ENCODE measurements at regions not wholly inside any gene's neighbourhood (a gene's known extent, or its start where the extent isn't known, plus 50 kb on each side); places are given as distances from the start of the nearest gene placed in this dataset.

GRCh38 chr3:53997476-53997875 is 105.8 kb upstream of the SELENOK start:
- Histone ChIP-seq H3K4me1 (ENCODE audit: insufficient read depth) (no peaks in the 10 kb centered on the region), H3K4me3 (no peak overlapping the region), H3K27me3 (ENCODE audit: insufficient read depth) (no peaks in the 10 kb centered on the region), H3K27ac (ENCODE audit: low read depth) (no peak overlapping the region), H3K79me2 (replicated peaks; ENCODE audit: insufficient read depth) (no peaks in the 10 kb centered on the region), H2AFZ (no peak overlapping the region), H3K4me2 (no peak overlapping the region), H3F3A (replicated peaks; ENCODE audit: low read depth) (no peaks in the 10 kb centered on the region), H4K20me1 (replicated peaks; ENCODE audit: insufficient read depth) (no peaks in the 10 kb centered on the region), H3K36me3 (ENCODE audit: insufficient read depth) (no peaks in the 10 kb centered on the region), H3K9me2 (ENCODE audit: insufficient read depth) (peaks cover 8% of the 10 kb centered on the region; the same call in 1 of the 2 replicates)
- H3K27me3 Mint-ChIP-seq (ENCODE audit: insufficient read depth, low read depth, poor library complexity) = peaks cover 6% of the 10 kb centered on the region
- no peak overlapping the region for H3K27ac Mint-ChIP-seq
- H3K4me1 Mint-ChIP-seq = peaks cover 8% of the 10 kb centered on the region
- ATAC-seq = no peak
- H3K4me3 Mint-ChIP-seq = no peak overlapping the region
- no peak for DNase-seq (ENCODE audit: low spot score)
- no peaks in the 10 kb centered on the region; the same call in 2 of the 3 replicates for H3K36me3 Mint-ChIP-seq (ENCODE audit: low read depth)
- no peaks in the 10 kb centered on the region; the same call in 1 of the 3 replicates for H3K9me3 Mint-ChIP-seq
- no peak for TF ChIP-seq EZH2phosphoT487 (IDR thresholded peaks at IDR 0.05; ENCODE audit: unreplicated experiment)
- TF ChIP-seq ZNF331 (CRISPR knock-in tag; IDR thresholded peaks at IDR 0.05; ENCODE audit: low read depth) = no peak
- no peak for TF ChIP-seq STAT1 (IDR thresholded peaks at IDR 0.05; ENCODE audit: unreplicated experiment)
- TF ChIP-seq EZH2 (IDR thresholded peaks at IDR 0.05; ENCODE audit: low read depth, unreplicated experiment) = no peak
- TF ChIP-seq REST (IDR thresholded peaks at IDR 0.05; ENCODE audit: unreplicated experiment) = no peak
- TF ChIP-seq ETS1 (IDR thresholded peaks at IDR 0.05) = no peak
- TF ChIP-seq CTCF (conservative IDR thresholded peaks at IDR 0.05; ENCODE audit: low read depth in 2 of 2) = no peak

- Mint-ChIP-seq H3K4me1 (peaks cover 8% of the 10 kb centered on the region), H3K4me3 (no peak overlapping the region), H3K27me3 (ENCODE audit: insufficient read depth, low read depth, poor library complexity) (peaks cover 6% of the 10 kb centered on the region), H3K9me3 (no peaks in the 10 kb centered on the region; the same call in 1 of the 3 replicates), H3K36me3 (ENCODE audit: low read depth) (no peaks in the 10 kb centered on the region; the same call in 2 of the 3 replicates), H3K27ac (no peak overlapping the region; the same call in 1 of the 2 replicates)
- DNase-seq (ENCODE audit: low spot score) (peak; percentile 22), ATAC-seq (peak; percentile 48)
- Histone ChIP-seq H2AFZ (no peak overlapping the region), H4K20me1 (replicated peaks; ENCODE audit: insufficient read depth) (no peaks in the 10 kb centered on the region), H3K27me3 (ENCODE audit: insufficient read depth) (no peaks in the 10 kb centered on the region), H3K79me2 (replicated peaks; ENCODE audit: insufficient read depth) (no peaks in the 10 kb centered on the region), H3K9me2 (ENCODE audit: insufficient read depth) (peaks cover 8% of the 10 kb centered on the region; the same call in 1 of the 2 replicates), H3K4me3 (no peak overlapping the region), H3K27ac (ENCODE audit: low read depth) (no peak overlapping the region), H3K4me2 (no peak overlapping the region), H3K4me1 (ENCODE audit: insufficient read depth) (no peaks in the 10 kb centered on the region), H3K36me3 (ENCODE audit: insufficient read depth) (no peaks in the 10 kb centered on the region), H3F3A (replicated peaks; ENCODE audit: low read depth) (no peaks in the 10 kb centered on the region)
- TF ChIP-seq STAT1 (IDR thresholded peaks at IDR 0.05; ENCODE audit: unreplicated experiment) (no peak), CTCF (conservative IDR thresholded peaks at IDR 0.05; ENCODE audit: low read depth in 2 of 2) (no peak), ZNF331 (CRISPR knock-in tag; IDR thresholded peaks at IDR 0.05; ENCODE audit: low read depth) (no peak), ETS1 (IDR thresholded peaks at IDR 0.05) (no peak), REST (IDR thresholded peaks at IDR 0.05; ENCODE audit: unreplicated experiment) (no peak)
These were observed 104.6 kb upstream of the SELENOK start for GRCh38 chr3:53996141-53996874.
